ENCODE measurements at regions not wholly inside any gene's neighbourhood (a gene's known extent, or its start where the extent isn't known, plus 50 kb on each side); places are given as distances from the start of the nearest gene placed in this dataset.

- TF ChIP-seq CTCF (IDR thresholded peaks at IDR 0.05; ENCODE audit: insufficient read depth, low read depth, low read length) (no peak), EZH2 (IDR thresholded peaks at IDR 0.05; ENCODE audit: insufficient read depth, low read length) (no peak)
Observed at GRCh38 chr6:129947797-129948196, 70.6 kb upstream of the L3MBTL3 start.
